ENCODE measurements at regions not wholly inside any gene's neighbourhood (a gene's known extent, or its start where the extent isn't known, plus 50 kb on each side); places are given as distances from the start of the nearest gene placed in this dataset.

- Mint-ChIP-seq H3K36me3 (no peaks in the 10 kb centered on the region), H3K27ac (no peak overlapping the region), H3K4me3 (no peak overlapping the region), H3K27me3 (ENCODE audit: low read depth in 3 of 3) (peaks cover 0 to 1% (median 0%) of the 10 kb centered on the region in 3 donors), H3K4me1 (peaks cover 11% of the 10 kb centered on the region), H3K9me3 (peaks cover 0 to 3% (median 0%) of the 10 kb centered on the region in 7 donors)
- Histone ChIP-seq H3K9ac (ENCODE audit: insufficient read depth, low read length, poor library complexity, severe bottlenecking) (no peak overlapping the region), H4K20me1 (ENCODE audit: insufficient read depth, low read length) (no peaks in the 10 kb centered on the region), H3K27me3 (ENCODE audit: control insufficient read depth in 2 of 2, insufficient read depth in 2 of 2, low read length in 2 of 2) (no peaks in the 10 kb centered on the region), H3K79me2 (ENCODE audit: insufficient read depth, low read length) (no peaks in the 10 kb centered on the region), H3K4me2 (replicated peaks; ENCODE audit: extremely low read depth, low read length, poor library complexity, severe bottlenecking) (no peak overlapping the region), H3K4me1 (ENCODE audit: control insufficient read depth in 1 of 2, insufficient read depth in 2 of 2, low read length in 2 of 2) (peaks cover 3 to 5% of the 10 kb centered on the region in 2 donors), H3K27ac (ENCODE audit: low read depth in 1 of 2, low read length in 2 of 2) (no peak overlapping the region), H3K9me3 (replicated peaks in 1 of 2; ENCODE audit: control insufficient read depth in 1 of 2, insufficient read depth in 1 of 2, low read length in 2 of 2) (no peaks in the 10 kb centered on the region), H3K36me3 (replicated peaks in 1 of 2; ENCODE audit: control insufficient read depth in 1 of 2, insufficient read depth in 2 of 2, low read length in 2 of 2) (no peaks in the 10 kb centered on the region), H2AFZ (ENCODE audit: insufficient read depth, low read depth, low read length, poor library complexity, severe bottlenecking) (no peak overlapping the region), H3K4me3 (replicated peaks in 1 of 3; ENCODE audit: low read depth in 2 of 3, low read length in 3 of 3) (no peak overlapping the region)
- WGBS (ENCODE audit: insufficient coverage) = 100% methylated on average over 1 of the region's 1 CpG
- intact Hi-C loops (cut with micrococcal nuclease) = no loop called here
- no peak for DNase-seq
- TF ChIP-seq, protein P1, sequence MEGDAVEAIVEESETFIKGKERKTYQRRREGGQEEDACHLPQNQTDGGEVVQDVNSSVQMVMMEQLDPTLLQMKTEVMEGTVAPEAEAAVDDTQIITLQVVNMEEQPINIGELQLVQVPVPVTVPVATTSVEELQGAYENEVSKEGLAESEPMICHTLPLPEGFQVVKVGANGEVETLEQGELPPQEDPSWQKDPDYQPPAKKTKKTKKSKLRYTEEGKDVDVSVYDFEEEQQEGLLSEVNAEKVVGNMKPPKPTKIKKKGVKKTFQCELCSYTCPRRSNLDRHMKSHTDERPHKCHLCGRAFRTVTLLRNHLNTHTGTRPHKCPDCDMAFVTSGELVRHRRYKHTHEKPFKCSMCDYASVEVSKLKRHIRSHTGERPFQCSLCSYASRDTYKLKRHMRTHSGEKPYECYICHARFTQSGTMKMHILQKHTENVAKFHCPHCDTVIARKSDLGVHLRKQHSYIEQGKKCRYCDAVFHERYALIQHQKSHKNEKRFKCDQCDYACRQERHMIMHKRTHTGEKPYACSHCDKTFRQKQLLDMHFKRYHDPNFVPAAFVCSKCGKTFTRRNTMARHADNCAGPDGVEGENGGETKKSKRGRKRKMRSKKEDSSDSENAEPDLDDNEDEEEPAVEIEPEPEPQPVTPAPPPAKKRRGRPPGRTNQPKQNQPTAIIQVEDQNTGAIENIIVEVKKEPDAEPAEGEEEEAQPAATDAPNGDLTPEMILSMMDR (IDR thresholded peaks at IDR 0.05) = no peak
These were observed 105.4 kb downstream of the DDIT4L start for GRCh38 chr4:100084892-100085291.

DNA sequence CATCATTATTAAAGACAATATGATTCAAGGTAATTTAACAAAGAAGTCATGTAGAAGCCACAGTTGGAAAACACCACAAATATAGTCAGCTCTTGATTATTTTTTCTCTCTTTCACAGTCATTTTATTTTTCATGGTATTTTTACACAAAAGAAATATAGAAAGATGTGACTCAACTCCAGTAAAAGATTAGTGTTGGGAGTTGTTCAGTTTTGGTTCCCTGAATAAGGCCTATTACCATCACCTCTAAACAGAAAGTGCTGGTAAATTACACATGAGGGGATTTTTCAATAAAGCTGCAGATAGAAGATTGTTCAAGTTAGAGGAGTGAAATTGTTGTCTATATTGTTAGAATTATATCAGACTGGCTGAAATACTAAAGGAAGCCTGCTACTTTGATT, 107.0 kb downstream of the DDIT4L start:
- Histone ChIP-seq H3K27ac (ENCODE audit: low read depth in 1 of 2, low read length in 2 of 2) (no peak overlapping the region), H4K20me1 (ENCODE audit: insufficient read depth, low read length) (no peaks in the 10 kb centered on the region), H3K9me3 (replicated peaks in 1 of 2; ENCODE audit: control insufficient read depth in 1 of 2, insufficient read depth in 1 of 2, low read length in 2 of 2) (no peaks in the 10 kb centered on the region), H3K9ac (ENCODE audit: insufficient read depth, low read length, poor library complexity, severe bottlenecking) (no peak overlapping the region), H3K79me2 (ENCODE audit: insufficient read depth, low read length) (no peaks in the 10 kb centered on the region), H2AFZ (ENCODE audit: insufficient read depth, low read depth, low read length, poor library complexity, severe bottlenecking) (no peak overlapping the region), H3K27me3 (ENCODE audit: control insufficient read depth in 2 of 2, insufficient read depth in 2 of 2, low read length in 2 of 2) (no peaks in the 10 kb centered on the region), H3K4me2 (replicated peaks; ENCODE audit: extremely low read depth, low read length, poor library complexity, severe bottlenecking) (no peak overlapping the region), H3K4me1 (ENCODE audit: control insufficient read depth in 1 of 2, insufficient read depth in 2 of 2, low read length in 2 of 2) (peaks cover 3 to 5% of the 10 kb centered on the region in 2 donors), H3K36me3 (replicated peaks in 1 of 2; ENCODE audit: control insufficient read depth in 1 of 2, insufficient read depth in 2 of 2, low read length in 2 of 2) (no peaks in the 10 kb centered on the region), H3K4me3 (replicated peaks in 1 of 3; ENCODE audit: low read depth in 2 of 3, low read length in 3 of 3) (no peak overlapping the region)
- peaks cover 0 to 3% (median 3%) of the 10 kb centered on the region in 3 donors for H3K27me3 Mint-ChIP-seq (ENCODE audit: low read depth in 3 of 3)
- intact Hi-C loops (cut with micrococcal nuclease) = no loop called here
- no peak overlapping the region for H3K4me3 Mint-ChIP-seq
- no peaks in the 10 kb centered on the region for H3K36me3 Mint-ChIP-seq
- H3K9me3 Mint-ChIP-seq = peaks cover 0 to 5% (median 0%) of the 10 kb centered on the region in 7 donors
- peaks cover 11% of the 10 kb centered on the region for H3K4me1 Mint-ChIP-seq
- H3K27ac Mint-ChIP-seq = no peak overlapping the region
- TF ChIP-seq, protein P1 (IDR thresholded peaks at IDR 0.05) = no peak
- no peak for DNase-seq
